PC-9 (cell line): ENCODE measurements at regions not wholly inside any gene's neighbourhood (a gene's known extent, or its start where the extent isn't known, plus 50 kb on each side); places are given as distances from the start of the nearest gene placed in this dataset.

ENCODE experiments used
- BruUV-seq: library from RNA; stranded (reverse); fragments of 400-500 nt; replicated peaks from 2 replicates; lab custom pipeline; 2021; lab: Mats Ljungman, UMichigan
- CTCF ChIA-PET: fragments of 300-600 bp; sonication (Branson Sonifier 250); formaldehyde crosslinking; loops from one replicate; lab custom pipeline; 2022; ENCODE audit warnings: antibody characterized with exemption; lab: Charles Lee
- POLR2A ChIA-PET: fragments of 300-600 bp; sonication (Branson Sonifier 250); formaldehyde crosslinking; loops from one replicate; lab custom pipeline; 2022; ENCODE audit warnings: antibody characterized with exemption; ENCODE audit not compliant: unreplicated experiment; lab: Charles Lee
- DNase-seq, 2 experiments: peaks; one replicate each; pipeline versions ENCODE4 v3.0.0 to v3.0.0-alpha.2; 2015 to 2022; ENCODE audit warnings: mixed read lengths in 1 of 2
- H2AFZ ChIP-seq: fragments of 200-600 bp; sonication (generic); 2 replicates; pipeline ENCODE4 v1.8.1; 2017; ENCODE audit warnings: antibody characterized with exemption
- H3F3A ChIP-seq: fragments of 200-600 bp; sonication (generic); 2 replicates; pipeline ENCODE4 v1.8.1; 2017; ENCODE audit warnings: antibody characterized with exemption, mild to moderate bottlenecking, low read depth; ENCODE audit not compliant: insufficient read depth
- H3K27ac ChIP-seq: fragments of 200-600 bp; sonication (generic); 2 replicates; pipeline ENCODE4 v1.6.1; 2016; ENCODE audit warnings: mixed run types
- H3K27me3 ChIP-seq: fragments of 200-600 bp; sonication (generic); 2 replicates; pipeline ENCODE4 v1.6.1; 2016; ENCODE audit warnings: low read depth, mixed run types; ENCODE audit not compliant: insufficient read depth
- H3K36me3 ChIP-seq: fragments of 200-600 bp; sonication (generic); 2 replicates; pipeline ENCODE4 v1.6.1; 2016; ENCODE audit warnings: low read depth, mixed run types
- H3K4me1 ChIP-seq: fragments of 200-600 bp; sonication (generic); replicated peaks from 2 replicates; pipeline ENCODE4 v1.6.1; 2016; ENCODE audit warnings: mixed run types; ENCODE audit not compliant: insufficient read depth
- H3K4me2 ChIP-seq: fragments of 200-600 bp; sonication (generic); 2 replicates; pipeline ENCODE4 v1.6.1; 2017; ENCODE audit warnings: mixed run types
- H3K4me3 ChIP-seq: fragments of 200-600 bp; sonication (generic); 2 replicates; pipeline ENCODE4 v1.6.1; 2016; ENCODE audit warnings: mixed run types
- H3K79me2 ChIP-seq: fragments of 200-600 bp; sonication (generic); 2 replicates; pipeline ENCODE4 v1.6.1; 2017; ENCODE audit warnings: low read depth, mixed run types
- H3K9me2 ChIP-seq: fragments of 200-600 bp; sonication (generic); 2 replicates; pipeline ENCODE4 v1.8.1; 2017; ENCODE audit warnings: mild to moderate bottlenecking; ENCODE audit not compliant: insufficient read depth
- H3K9me3 ChIP-seq: fragments of 200-600 bp; sonication (generic); 2 replicates; pipeline ENCODE4 v1.8.1; 2016; ENCODE audit warnings: low read depth; ENCODE audit not compliant: insufficient read depth
- H4K20me1 ChIP-seq: fragments of 200-600 bp; sonication (generic); 2 replicates; pipeline ENCODE4 v1.8.1; 2017; ENCODE audit not compliant: insufficient read depth
- CTCF ChIP-seq: fragments of 200-600 bp; sonication (generic); conservative IDR thresholded peaks from 2 replicates; pipeline ENCODE4 v1.6.1; 2017; ENCODE audit warnings: mixed run types, antibody characterized with exemption, mild to moderate bottlenecking, moderate library complexity
- EZH2 ChIP-seq: fragments of 200-600 bp; sonication (generic); IDR thresholded peaks from 2 replicates; pipeline ENCODE4 v1.8.0; 2017; ENCODE audit warnings: antibody characterized with exemption, low read depth
- intact Hi-C: fragments of 100-400 bp; cut with micrococcal nuclease; formaldehyde crosslinking; loops from one replicate; pipeline ENCODE4 v1.10.0; 2022; ENCODE audit not compliant: unreplicated experiment

GRCh38 chr2:117703858-117704257 is 110.6 kb upstream of the DDX18 start:
- Histone ChIP-seq H3K9me3 (peaks cover 3% of the 10 kb centered on the region; the same call in 1 of the 2 replicates), H3K9me2 (no peaks in the 10 kb centered on the region), H3K27me3 (peaks cover 52% of the 10 kb centered on the region), H3K36me3 (no peaks in the 10 kb centered on the region), H4K20me1 (no peaks in the 10 kb centered on the region), H2AFZ (no peak overlapping the region), H3K4me1 (no peaks in the 10 kb centered on the region), H3K27ac (no peak overlapping the region), H3K4me3 (no peak overlapping the region), H3F3A (no peaks in the 10 kb centered on the region), H3K4me2 (no peak overlapping the region), H3K79me2 (no peaks in the 10 kb centered on the region)
- TF ChIP-seq EZH2 (no peak), CTCF (no peak)
- ChIA-PET CTCF (no interaction called here), POLR2A (no interaction called here)
- DNase-seq = no peak
- intact Hi-C loops = no loop called here
- no TSS peak for BruUV-seq

DNA sequence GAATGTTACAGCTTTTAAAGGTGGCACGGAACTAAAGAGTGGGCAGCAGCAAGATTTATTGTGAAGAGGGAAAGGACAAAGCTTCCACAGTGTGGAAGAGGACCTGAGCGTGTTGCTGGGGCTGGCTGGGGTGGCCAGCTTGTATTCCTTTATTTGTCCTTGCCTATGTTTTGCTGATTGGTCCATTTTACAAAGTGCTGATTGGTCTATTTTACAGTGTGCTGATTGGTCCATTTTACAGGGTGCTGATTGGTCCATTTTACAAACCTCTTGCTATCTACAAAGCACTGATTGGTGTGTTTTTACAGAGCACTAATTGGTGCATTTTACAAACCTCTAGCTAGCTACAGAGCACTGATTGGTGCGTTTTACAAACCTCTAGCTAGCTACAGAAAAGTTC is 109.7 kb upstream of the DDX18 start:
- Histone ChIP-seq H2AFZ (no peak overlapping the region), H3K9me3 (peaks cover 3% of the 10 kb centered on the region; the same call in 1 of the 2 replicates), H4K20me1 (no peaks in the 10 kb centered on the region), H3F3A (no peaks in the 10 kb centered on the region), H3K27ac (no peak overlapping the region), H3K27me3 (peaks cover 49% of the 10 kb centered on the region), H3K4me3 (no peak overlapping the region), H3K9me2 (no peaks in the 10 kb centered on the region), H3K79me2 (no peaks in the 10 kb centered on the region), H3K4me1 (no peaks in the 10 kb centered on the region), H3K36me3 (no peaks in the 10 kb centered on the region), H3K4me2 (no peak overlapping the region)
- TF ChIP-seq CTCF = no peak
- TF ChIP-seq EZH2 = no peak
- ChIA-PET CTCF (no interaction called here), POLR2A (no interaction called here)
- no TSS peak for BruUV-seq
- DNase-seq = no peak
- intact Hi-C loops = no loop called here

GRCh38 chr2:117707874-117708273 is 106.6 kb upstream of the DDX18 start:
- Histone ChIP-seq H3K9me3 (no peaks in the 10 kb centered on the region), H3F3A (no peaks in the 10 kb centered on the region), H4K20me1 (no peaks in the 10 kb centered on the region), H3K4me2 (no peak overlapping the region), H3K36me3 (no peaks in the 10 kb centered on the region), H3K79me2 (no peaks in the 10 kb centered on the region), H3K27me3 (peaks cover 19% of the 10 kb centered on the region), H3K4me1 (no peaks in the 10 kb centered on the region), H3K4me3 (no peak overlapping the region), H3K9me2 (no peaks in the 10 kb centered on the region), H2AFZ (no peak overlapping the region), H3K27ac (no peak overlapping the region)
- ChIA-PET POLR2A (no interaction called here), CTCF (no interaction called here)
- BruUV-seq = no TSS peak
- intact Hi-C loops = no loop called here
- no peak for TF ChIP-seq CTCF
- no peak for TF ChIP-seq EZH2
- no peak for DNase-seq
